GM18867 (cell line): ENCODE measurements at regions not wholly inside any gene's neighbourhood (a gene's known extent, or its start where the extent isn't known, plus 50 kb on each side); places are given as distances from the start of the nearest gene placed in this dataset.
"Not testable (repeated sequence)": the region's sequence is repeated elsewhere in the genome, so short reads cannot be mapped to it uniquely, and the experiment has no call there.

Experiments
- ATAC-seq: cut with Tn5 transposase; IDR thresholded peaks from one replicate; pipeline ENCODE4 v1.9.1; 2021; ENCODE audit warnings: mild to moderate bottlenecking, moderate library complexity; ENCODE audit not compliant: unreplicated experiment

GRCh38 chr1:172795741-172796140, 136.8 kb downstream of the FASLG start:
- ATAC-seq: no peak

GRCh38 chr1:172799804-172800203, 140.9 kb downstream of the FASLG start:
- not testable (repeated sequence) for ATAC-seq

GRCh38 chr1:172801771-172802322, 142.9 kb downstream of the FASLG start:
- ATAC-seq: no peak

- no peak for ATAC-seq
Observed at GRCh38 chr1:172809750-172810149, 150.8 kb downstream of the FASLG start.

GRCh38 chr1:172810480-172811175, 151.7 kb downstream of the FASLG start:
- no peak for ATAC-seq

GRCh38 chr1:172811694-172812093, 152.8 kb downstream of the FASLG start:
- ATAC-seq: no peak

- no peak for ATAC-seq
Observed at GRCh38 chr1:172812118-172812517, 153.2 kb downstream of the FASLG start.

- ATAC-seq: no peak
Observed at GRCh38 chr1:172813330-172813729, 154.4 kb downstream of the FASLG start.

GRCh38 chr1:172814428-172814827, 155.5 kb downstream of the FASLG start:
- ATAC-seq: no peak

- no peak for ATAC-seq
Observed at GRCh38 chr1:172815740-172816139, 156.8 kb downstream of the FASLG start.

GRCh38 chr1:172818841-172819527, 160.1 kb downstream of the FASLG start:
- peak; percentile 89 for ATAC-seq

- no peak for ATAC-seq
Observed at GRCh38 chr1:172820475-172821158, 161.7 kb downstream of the FASLG start.

GRCh38 chr1:172821609-172822274, 162.8 kb downstream of the FASLG start:
- no peak for ATAC-seq

- ATAC-seq: no peak
Observed at GRCh38 chr1:172822886-172823285, 164.0 kb downstream of the FASLG start.

- ATAC-seq: no peak
Observed at GRCh38 chr1:172823534-172823933, 164.6 kb downstream of the FASLG start.

GRCh38 chr1:172824209-172824608, 165.3 kb downstream of the FASLG start:
- no peak for ATAC-seq

GRCh38 chr1:172826096-172826741, 167.3 kb downstream of the FASLG start:
- peak; percentile 74 for ATAC-seq

GRCh38 chr1:172827301-172827700, 168.4 kb downstream of the FASLG start:
- ATAC-seq: no peak

- no peak for ATAC-seq
Observed at GRCh38 chr1:172827841-172828240, 168.9 kb downstream of the FASLG start.

GRCh38 chr1:172832006-172832725, 173.3 kb downstream of the FASLG start:
- no peak for ATAC-seq
